Fibroblast of lung (primary cell): ENCODE measurements at regions not wholly inside any gene's neighbourhood (a gene's known extent, or its start where the extent isn't known, plus 50 kb on each side); places are given as distances from the start of the nearest gene placed in this dataset.

ENCODE experiments used
- DNase-seq, 2 donors: peaks; one replicate each; pipeline versions ENCODE4 v3.0.0 to v3.0.0-alpha.2; 2010; ENCODE audit warnings: low read depth in 2 of 2
- H2AFZ ChIP-seq: 2 replicates; pipeline ENCODE4 v1.5.1; 2012; ENCODE audit warnings: low read length, control low read depth, inconsistent platforms
- H3K27ac ChIP-seq: 2 replicates; pipeline ENCODE4 v1.5.1; 2011; ENCODE audit warnings: low read length, control low read depth; ENCODE audit not compliant: insufficient read depth
- H3K27me3 ChIP-seq: 2 replicates; pipeline ENCODE4 v1.5.1; 2011; ENCODE audit warnings: mild to moderate bottlenecking, low read length; ENCODE audit not compliant: control insufficient read depth, insufficient read depth
- H3K36me3 ChIP-seq: 2 replicates; pipeline ENCODE4 v1.5.1; 2011; ENCODE audit warnings: low read length; ENCODE audit not compliant: control insufficient read depth, insufficient read depth
- H3K4me1 ChIP-seq: 2 replicates; pipeline ENCODE4 v1.5.1; 2011; ENCODE audit warnings: low read length; ENCODE audit not compliant: control insufficient read depth, insufficient read depth; ENCODE audit errors: extremely low read depth
- H3K4me2 ChIP-seq: 2 replicates; pipeline ENCODE4 v1.5.1; 2011; ENCODE audit warnings: low read length, control low read depth; ENCODE audit not compliant: insufficient read depth; ENCODE audit errors: extremely low read depth
- H3K4me3 ChIP-seq, 4 experiments: fragments of 200-600 bp in 1 of 4; sonication (generic) in 1 of 4; replicated peaks in 1 of 4; 2 replicates each; pipeline ENCODE4 v1.5.1; 2011 to 2016; ENCODE audit warnings: low read length in 4 of 4, low read depth in 3 of 4, mild to moderate bottlenecking in 3 of 4, control low read depth in 2 of 4, inconsistent platforms in 1 of 4, mixed read lengths in 1 of 4; ENCODE audit not compliant: insufficient read depth in 1 of 4; ENCODE audit errors: control extremely low read depth in 1 of 4
- H3K79me2 ChIP-seq: 2 replicates; pipeline ENCODE4 v1.5.1; 2012; ENCODE audit warnings: mild to moderate bottlenecking, low read length, inconsistent platforms; ENCODE audit not compliant: control insufficient read depth, insufficient read depth
- H3K9ac ChIP-seq: 2 replicates; pipeline ENCODE4 v1.5.1; 2011; ENCODE audit warnings: mild to moderate bottlenecking, low read length, control low read depth; ENCODE audit not compliant: insufficient read depth
- H3K9me3 ChIP-seq: 2 replicates; pipeline ENCODE4 v1.5.1; 2012; ENCODE audit warnings: low read depth, low read length; ENCODE audit not compliant: control insufficient read depth, insufficient read depth
- H4K20me1 ChIP-seq: 2 replicates; pipeline ENCODE4 v1.5.1; 2011; ENCODE audit warnings: low read length; ENCODE audit not compliant: control insufficient read depth, insufficient read depth; ENCODE audit errors: extremely low read depth
- EZH2 ChIP-seq: IDR thresholded peaks from 2 replicates; pipeline ENCODE4 v1.5.1; 2012; ENCODE audit warnings: low read length, control low read depth, mild to moderate bottlenecking; ENCODE audit errors: missing control alignments
- TF ChIP-seq, protein P1 (sequence below), 2 donors: IDR thresholded peaks in 1 of 2; conservative IDR thresholded peaks in 1 of 2; 1 replicate in 1 of 2; 2 replicates in 1 of 2; pipeline ENCODE4 v1.5.1; 2011 to 2012; ENCODE audit warnings: low read length in 2 of 2, control low read depth in 1 of 2, inconsistent platforms in 1 of 2, low read depth in 1 of 2, mild to moderate bottlenecking in 1 of 2

DNA sequence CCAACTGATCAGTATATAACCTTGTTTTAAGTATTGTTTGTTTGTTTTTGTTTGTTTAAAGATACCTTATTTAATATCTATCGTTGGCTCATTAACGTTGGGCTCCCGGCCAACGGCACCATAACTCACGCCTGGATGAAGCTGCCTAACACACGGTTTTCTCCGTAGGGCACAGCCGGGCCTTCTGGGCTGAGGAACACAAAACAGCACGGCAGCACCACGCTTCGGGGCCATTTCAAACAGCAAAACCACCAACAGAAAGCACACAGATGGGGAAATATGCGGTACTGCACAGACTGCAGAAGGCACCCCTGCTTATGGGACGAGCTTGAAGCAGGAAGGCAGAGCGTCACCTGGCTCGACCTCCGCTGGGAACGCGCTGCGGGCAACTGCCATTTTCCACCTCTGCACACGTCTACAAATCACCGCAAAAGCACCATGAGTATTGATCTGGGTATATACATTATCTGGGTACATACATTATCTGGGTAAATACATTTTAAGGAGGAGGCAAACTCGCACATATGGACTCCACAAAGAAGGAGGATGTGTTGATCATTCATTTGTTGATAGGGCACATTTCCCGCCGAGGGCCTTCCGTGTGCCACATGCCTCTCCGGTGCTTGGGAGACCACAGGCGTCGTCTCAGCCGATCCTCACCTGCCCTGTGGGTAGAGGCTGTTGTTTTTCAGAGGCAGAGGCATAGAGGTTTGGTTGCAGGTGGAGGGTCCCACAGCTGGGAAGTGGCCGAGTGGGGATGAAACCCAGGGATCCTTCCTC, 123.7 kb upstream of the ATP2B2 start:
- no peak overlapping the region for H3K4me2 ChIP-seq
- H2AFZ ChIP-seq: no peak overlapping the region
- H3K4me3 ChIP-seq: no peak overlapping the region
- no peaks in the 10 kb centered on the region for H3K4me1 ChIP-seq
- no peaks in the 10 kb centered on the region for H3K79me2 ChIP-seq
- no peaks in the 10 kb centered on the region for H3K36me3 ChIP-seq
- no peak overlapping the region for H3K9ac ChIP-seq
- H3K27me3 ChIP-seq: no peaks in the 10 kb centered on the region
- no peaks in the 10 kb centered on the region for H4K20me1 ChIP-seq
- TF ChIP-seq, protein P1, sequence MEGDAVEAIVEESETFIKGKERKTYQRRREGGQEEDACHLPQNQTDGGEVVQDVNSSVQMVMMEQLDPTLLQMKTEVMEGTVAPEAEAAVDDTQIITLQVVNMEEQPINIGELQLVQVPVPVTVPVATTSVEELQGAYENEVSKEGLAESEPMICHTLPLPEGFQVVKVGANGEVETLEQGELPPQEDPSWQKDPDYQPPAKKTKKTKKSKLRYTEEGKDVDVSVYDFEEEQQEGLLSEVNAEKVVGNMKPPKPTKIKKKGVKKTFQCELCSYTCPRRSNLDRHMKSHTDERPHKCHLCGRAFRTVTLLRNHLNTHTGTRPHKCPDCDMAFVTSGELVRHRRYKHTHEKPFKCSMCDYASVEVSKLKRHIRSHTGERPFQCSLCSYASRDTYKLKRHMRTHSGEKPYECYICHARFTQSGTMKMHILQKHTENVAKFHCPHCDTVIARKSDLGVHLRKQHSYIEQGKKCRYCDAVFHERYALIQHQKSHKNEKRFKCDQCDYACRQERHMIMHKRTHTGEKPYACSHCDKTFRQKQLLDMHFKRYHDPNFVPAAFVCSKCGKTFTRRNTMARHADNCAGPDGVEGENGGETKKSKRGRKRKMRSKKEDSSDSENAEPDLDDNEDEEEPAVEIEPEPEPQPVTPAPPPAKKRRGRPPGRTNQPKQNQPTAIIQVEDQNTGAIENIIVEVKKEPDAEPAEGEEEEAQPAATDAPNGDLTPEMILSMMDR (conservative IDR thresholded peaks at IDR 0.05 in 1 of 2, IDR thresholded peaks at IDR 0.05 in 1 of 2; ENCODE audit: low read depth in 1 of 2, low read length in 2 of 2): no peak
- TF ChIP-seq EZH2: no peak
- H3K27ac ChIP-seq: no peak overlapping the region
- DNase-seq: no peak
- H3K9me3 ChIP-seq: no peaks in the 10 kb centered on the region

DNA sequence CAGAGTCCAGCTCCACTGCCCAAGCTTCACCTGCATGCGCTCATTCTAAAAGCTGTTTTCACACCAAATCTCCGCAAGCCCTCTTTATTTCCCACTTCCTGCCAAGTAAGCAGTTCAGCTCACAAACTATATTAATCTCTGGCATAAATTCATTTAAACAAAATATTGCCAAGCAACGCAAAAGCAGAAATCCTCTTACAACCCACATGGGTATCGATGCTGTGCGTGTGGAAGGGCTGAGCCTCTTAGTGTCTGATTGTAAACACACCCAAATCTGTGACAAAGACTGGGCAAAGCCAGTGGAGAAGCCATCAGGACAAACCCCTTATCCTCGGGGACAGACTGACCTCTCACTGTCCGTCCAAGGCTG, 124.3 kb upstream of the ATP2B2 start:
- no peak for DNase-seq
- H3K79me2 ChIP-seq: no peaks in the 10 kb centered on the region
- H3K9ac ChIP-seq: no peak overlapping the region
- H3K9me3 ChIP-seq: no peaks in the 10 kb centered on the region
- no peaks in the 10 kb centered on the region for H3K27me3 ChIP-seq
- H4K20me1 ChIP-seq: no peaks in the 10 kb centered on the region
- no peak overlapping the region for H3K4me2 ChIP-seq
- TF ChIP-seq EZH2: no peak
- TF ChIP-seq, protein P1 (conservative IDR thresholded peaks at IDR 0.05 in 1 of 2, IDR thresholded peaks at IDR 0.05 in 1 of 2; ENCODE audit: low read depth in 1 of 2, low read length in 2 of 2): no peak
- no peak overlapping the region for H3K4me3 ChIP-seq
- H2AFZ ChIP-seq: no peak overlapping the region
- H3K36me3 ChIP-seq: no peaks in the 10 kb centered on the region
- H3K4me1 ChIP-seq: no peaks in the 10 kb centered on the region
- no peak overlapping the region for H3K27ac ChIP-seq

DNA sequence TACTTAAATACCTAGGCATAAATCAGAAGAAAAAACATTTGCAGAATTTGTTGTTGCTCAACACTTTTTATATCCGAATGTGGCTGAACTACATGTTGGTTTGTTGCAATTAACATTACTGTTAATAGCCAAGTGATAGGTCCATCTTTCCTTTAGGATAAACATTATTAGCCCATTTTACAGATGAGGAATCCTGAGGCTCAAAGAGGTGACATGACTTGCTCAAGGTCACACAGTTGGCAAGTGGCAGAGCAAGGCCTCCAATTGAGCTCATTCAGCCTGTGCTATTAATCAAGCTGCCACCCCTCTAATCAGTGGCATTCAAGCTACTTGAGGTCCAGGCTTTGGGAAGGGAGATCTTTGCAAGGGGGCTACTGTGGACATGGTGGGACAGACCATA, 125.8 kb upstream of the ATP2B2 start:
- TF ChIP-seq EZH2: no peak
- TF ChIP-seq, protein P1 (conservative IDR thresholded peaks at IDR 0.05 in 1 of 2, IDR thresholded peaks at IDR 0.05 in 1 of 2; ENCODE audit: low read depth in 1 of 2, low read length in 2 of 2): no peak
- H4K20me1 ChIP-seq: no peaks in the 10 kb centered on the region
- no peaks in the 10 kb centered on the region for H3K27me3 ChIP-seq
- DNase-seq: no peak
- H2AFZ ChIP-seq: no peak overlapping the region
- no peaks in the 10 kb centered on the region for H3K9me3 ChIP-seq
- H3K27ac ChIP-seq: no peak overlapping the region
- no peaks in the 10 kb centered on the region for H3K36me3 ChIP-seq
- H3K4me2 ChIP-seq: no peak overlapping the region
- no peaks in the 10 kb centered on the region for H3K79me2 ChIP-seq
- H3K4me1 ChIP-seq: no peaks in the 10 kb centered on the region
- H3K9ac ChIP-seq: no peak overlapping the region
- no peak overlapping the region for H3K4me3 ChIP-seq
